NCI-H2227 treated with DMSO at 0.1 percent for 48 hours (cell line): ENCODE measurements at regions not wholly inside any gene's neighbourhood (a gene's known extent, or its start where the extent isn't known, plus 50 kb on each side); places are given as distances from the start of the nearest gene placed in this dataset.
"Not testable (repeated sequence)": the region's sequence is repeated elsewhere in the genome, so short reads cannot be mapped to it uniquely, and the experiment has no call there.

Experiments used
- DNase-seq: peaks from one replicate; lab custom pipeline; 2025; lab: John Stamatoyannopoulos, UW

DNA sequence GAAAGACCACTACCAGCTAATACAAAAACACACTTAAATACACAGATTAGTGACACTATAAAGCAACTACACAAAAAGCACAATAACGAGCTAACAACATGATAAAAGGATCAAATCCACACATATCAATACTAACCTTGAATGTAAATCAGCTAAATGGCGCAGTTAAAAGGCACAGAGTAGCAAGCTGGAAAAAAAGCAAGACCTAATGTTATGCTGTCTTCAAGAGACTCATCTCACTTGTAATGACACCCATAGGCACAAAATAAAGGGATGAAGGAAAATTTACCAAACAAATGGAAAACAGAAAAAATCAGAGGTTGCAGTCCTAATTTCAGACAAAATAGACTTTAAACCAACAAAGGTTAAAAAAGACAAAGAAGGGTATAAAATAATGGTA is 86.3 kb downstream of the NUS1 start:
- no peak for DNase-seq

DNA sequence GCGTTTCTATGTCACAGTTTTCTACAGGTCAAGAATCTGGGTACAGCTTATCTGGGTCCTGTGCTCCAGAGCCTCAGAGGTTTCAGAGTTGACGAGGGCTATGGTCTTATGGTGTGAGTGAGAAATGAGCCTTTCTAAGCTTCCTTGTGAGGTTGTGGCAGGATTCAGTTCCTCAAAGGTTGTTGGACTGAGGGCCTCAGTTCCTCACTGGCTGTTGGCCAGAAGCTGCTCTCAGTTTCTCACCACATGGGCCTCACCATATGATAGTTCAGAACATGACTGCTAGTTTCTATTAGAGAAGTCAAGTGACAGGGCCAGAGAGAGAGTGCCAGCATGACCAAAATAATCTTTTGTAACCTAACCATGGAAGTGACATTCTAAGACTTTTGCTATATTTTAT is 96.1 kb downstream of the NUS1 start:
- DNase-seq: no peak

DNA sequence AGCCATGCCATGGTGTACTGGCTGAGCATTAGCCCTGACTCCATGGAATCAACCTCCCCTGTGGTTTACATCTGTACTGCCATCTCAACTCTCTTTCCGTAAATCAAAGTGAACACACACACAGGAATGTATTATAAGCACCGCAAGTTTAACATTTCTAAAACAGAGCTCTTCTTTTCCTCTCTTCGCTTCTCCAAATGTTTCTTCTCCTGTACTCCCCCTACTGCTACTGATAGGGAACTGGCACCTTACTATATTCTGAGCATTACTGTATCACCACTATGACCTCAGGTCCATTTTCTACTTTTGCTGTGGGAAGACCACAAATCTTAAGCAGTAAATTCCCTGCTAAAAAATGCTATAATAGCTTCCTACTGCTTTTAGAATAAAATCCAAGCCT is 101.2 kb downstream of the NUS1 start:
- DNase-seq: no peak

DNA sequence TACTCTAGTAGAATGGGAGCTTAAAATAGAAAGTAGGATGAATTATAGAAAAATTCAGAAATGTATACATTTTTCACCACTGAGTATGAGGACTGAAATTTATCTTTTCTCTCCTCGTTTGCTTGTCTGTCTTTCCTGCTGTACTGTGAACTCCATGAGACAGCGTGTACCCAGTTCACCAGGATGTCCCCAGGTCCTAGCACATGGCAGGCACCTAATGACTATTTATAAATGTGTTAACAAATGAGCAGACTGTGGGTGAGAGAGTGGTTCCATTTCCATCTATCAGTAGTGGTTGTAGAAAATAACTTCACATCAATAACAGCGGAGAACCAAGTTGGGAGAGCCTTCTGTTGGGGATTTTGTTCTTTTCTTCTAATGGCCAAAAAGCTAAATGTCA is 106.3 kb downstream of the NUS1 start:
- no peak for DNase-seq

DNA sequence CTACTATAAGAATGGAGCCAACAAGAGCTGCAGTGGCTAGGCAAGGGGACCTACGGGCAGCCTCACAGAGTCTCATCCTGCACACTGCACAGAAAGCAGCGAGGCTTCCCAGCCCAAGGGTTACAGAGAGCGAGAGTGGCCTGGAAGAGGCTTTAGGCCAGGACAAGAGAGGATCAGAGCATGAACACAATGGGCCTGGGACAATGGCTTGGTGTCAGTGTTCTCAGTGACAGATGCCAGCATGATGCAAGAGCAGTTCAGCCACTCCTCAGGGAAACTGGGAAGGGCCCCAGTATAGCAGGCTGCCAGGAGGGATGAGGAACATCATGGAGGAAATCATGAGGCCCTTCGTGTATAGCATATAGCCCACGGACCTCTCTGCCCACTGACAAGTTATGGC is 108.0 kb downstream of the NUS1 start:
- no peak for DNase-seq

DNA sequence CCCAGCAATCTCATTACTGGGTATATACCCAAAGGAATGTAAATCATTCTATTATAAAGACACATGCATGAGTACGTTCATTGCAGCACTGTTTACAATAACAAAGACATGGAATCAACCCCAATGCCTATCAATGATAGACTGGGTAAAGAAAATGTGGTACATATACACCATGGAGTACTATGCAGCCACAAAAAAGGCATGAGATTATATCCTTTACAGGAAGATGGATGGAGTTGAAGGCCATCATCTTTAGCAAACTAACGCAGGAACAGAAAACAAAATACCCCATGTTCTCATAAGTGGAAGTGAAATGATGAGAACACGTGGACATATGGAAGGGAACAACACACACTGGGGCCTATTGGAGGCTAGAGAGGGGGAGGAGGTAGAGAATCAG is 115.7 kb downstream of the NUS1 start:
- no peak for DNase-seq

DNA sequence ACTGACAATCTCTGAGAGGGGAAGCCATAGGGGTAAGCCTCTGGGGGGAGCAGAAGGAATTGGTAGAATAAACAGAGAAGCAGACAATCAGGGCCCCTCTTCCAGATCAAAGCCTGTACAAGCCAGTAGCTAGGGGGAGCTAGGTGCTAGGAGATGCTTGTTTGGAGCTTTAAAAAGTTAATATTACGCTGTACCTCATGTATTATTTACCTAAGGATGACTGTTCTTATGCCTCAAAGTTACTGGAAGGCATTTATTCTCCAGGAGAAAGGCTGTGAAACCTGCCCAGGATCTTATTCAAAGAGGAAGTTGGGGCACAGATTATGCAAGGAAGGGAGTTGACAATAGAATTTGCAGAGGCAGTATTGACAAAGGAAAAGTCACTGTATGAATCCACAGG is 111.8 kb upstream of the SLC35F1 start:
- DNase-seq: no peak

DNA sequence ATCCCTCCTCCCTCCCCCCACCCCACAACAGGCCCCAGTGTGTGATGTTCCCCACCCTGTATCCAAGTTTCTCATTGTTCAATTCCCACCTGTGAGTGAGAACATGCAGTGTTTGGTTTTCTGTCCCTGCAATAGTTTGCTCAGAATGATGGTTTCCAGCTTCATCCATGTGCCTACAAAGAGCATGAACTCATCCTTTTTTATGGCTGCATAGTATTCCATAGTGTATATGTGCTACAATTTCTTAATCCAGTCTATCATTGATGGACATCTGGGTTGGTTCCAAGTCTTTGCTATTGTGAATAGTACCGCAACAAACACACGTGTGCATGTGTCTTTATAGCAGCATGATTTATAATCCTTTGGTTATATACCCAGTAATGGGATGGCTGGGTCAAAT is 108.2 kb upstream of the SLC35F1 start:
- not testable (repeated sequence) for DNase-seq

DNA sequence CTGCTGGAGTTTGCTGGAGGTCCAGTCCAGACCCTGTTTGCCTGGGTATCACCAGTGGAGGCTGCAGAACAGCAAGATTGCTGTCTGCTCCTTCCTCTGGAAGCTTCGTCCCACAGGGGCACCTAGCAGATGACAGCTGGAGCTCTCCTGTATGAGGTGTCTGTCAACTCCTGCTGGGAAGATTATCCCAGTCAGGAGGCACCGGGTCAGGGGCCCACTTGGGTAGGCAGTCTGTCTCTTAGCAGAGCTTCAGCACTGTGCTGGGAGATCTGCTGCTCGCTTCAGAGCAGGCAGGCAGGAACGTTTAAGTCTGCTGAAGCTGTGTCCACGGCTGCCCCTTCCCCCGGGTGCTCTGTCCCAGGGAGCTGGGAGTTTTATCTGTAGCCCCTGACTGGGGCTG is 96.8 kb upstream of the SLC35F1 start:
- DNase-seq: no peak

DNA sequence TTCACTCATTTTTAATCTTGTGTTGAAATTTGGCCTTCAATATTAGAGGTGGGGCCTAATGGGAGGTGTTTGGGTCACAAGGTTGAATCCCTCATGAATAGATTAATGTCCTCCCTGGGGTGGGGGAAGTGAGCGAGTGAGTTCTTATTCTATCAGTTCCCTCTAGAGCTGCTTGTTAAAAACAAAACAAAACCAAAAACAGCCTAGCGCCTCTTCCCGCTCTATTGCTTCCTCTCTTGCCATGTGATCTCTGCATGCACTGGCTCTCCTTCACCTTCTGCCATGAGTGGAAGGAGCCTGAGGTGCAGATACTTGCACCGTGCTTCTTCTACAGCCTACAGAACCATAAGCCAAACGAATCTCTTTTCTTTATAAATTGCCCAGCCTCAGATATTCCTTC is 89.6 kb upstream of the SLC35F1 start:
- no peak for DNase-seq

DNA sequence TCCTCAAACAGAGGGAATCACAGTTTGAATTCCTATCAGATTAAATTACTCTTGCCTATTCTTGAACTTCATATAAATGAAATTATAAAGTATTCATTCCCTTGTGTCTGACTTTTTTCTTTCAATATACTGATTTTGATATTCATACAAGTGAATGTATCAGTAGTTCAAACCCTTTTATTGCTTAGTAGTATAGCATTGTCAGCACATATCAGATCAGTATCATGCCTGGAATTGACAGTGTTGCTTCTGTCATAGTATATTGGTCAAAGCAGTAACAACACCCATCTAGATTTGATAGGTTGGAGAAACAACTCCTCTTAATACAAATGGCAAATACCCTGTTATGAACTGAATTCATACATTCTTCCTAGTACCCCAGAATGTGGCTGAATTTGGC is 89.1 kb upstream of the SLC35F1 start:
- no peak for DNase-seq

DNA sequence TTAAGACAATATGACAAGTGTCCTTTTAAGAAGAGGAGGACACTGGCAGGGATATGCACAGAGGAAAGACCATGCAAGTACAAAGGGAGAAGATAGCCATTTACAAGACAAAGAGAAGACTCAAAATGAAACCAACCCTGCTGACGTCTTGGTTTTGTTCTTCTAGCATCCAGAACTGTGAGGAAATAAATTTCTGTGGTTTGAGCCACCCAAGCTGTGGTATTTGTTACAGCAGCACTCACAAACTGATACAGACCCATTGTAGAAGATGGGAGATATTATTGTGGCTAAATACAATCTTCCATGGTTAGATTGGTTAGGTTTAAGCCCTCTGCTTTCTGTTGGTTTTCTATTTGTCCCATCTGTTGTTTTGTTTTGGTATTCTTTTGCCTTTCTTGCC is 88.6 kb upstream of the SLC35F1 start:
- no peak for DNase-seq

DNA sequence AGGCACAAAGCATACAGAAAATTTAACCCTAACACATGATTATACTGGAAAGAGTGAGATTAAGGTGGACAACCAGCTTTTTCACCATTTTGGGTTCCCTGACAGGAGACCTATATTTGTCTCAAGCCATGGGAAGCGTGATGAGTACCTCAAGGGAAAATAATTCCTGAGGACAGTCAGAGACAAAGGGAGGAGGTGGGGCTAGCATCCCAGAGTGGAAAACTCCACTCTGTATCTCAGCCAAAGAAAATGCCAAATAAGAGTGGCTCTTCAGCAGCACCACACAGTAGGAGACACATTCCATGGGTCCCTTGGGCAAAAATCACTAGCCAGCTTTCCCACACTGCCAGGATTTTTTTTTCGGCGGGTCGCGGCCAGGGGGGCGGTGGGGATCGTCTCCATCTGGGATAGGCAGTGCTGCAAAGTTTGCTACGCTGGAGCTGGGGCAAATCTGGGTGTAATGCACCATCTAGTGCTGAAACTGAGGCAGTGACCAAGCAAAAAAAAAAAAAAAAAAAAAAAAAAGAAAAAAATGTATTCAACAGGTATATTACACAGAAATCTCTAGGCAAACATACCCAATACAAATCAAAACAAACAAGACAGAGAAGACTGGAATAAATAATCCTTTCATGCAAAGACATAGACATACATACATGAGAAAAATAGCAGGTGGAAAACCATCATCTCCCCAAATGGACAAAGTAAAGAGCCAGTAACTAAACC is 77.3 kb upstream of the SLC35F1 start:
- DNase-seq: no peak

DNA sequence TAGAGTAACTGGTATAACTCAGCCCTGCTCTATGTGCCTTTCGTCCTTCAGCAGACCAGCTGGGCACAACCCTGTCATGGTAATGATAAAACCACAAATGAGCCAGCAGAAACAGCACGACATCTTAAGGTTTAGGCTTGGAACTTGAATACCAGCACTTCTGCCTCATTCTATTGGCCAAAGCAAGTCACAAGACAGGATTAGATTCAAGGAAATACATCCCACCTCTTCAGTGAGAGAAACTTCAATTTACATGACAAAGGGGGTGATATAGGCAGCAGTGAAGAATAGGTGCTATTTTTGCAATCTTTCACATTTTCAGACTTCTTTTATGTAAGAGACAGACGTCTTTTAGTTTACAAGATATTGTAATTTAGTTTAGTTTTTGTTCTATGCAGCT is 69.8 kb upstream of the SLC35F1 start:
- DNase-seq: no peak

DNA sequence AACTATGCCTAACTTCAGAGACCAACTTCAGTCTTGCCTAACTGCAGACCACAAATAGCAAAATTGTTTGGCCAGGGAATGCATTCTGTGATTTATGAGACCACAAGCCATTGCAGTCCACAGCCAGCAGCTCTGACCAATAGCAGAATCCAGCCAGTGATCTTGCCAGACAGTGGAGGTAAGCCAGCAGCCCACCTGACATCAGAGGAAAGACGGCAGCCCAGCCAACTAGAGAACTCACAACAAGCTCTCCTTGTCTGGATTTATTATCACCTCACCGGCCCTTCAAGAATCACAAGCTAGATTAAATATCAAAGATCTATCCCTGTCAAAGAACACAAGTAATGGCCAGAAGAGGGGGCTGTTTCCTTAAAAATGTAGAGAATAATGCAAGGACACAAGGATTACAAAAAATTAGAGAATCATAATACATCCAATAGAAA is 66.5 kb upstream of the SLC35F1 start:
- DNase-seq: peak; percentile 12

DNA sequence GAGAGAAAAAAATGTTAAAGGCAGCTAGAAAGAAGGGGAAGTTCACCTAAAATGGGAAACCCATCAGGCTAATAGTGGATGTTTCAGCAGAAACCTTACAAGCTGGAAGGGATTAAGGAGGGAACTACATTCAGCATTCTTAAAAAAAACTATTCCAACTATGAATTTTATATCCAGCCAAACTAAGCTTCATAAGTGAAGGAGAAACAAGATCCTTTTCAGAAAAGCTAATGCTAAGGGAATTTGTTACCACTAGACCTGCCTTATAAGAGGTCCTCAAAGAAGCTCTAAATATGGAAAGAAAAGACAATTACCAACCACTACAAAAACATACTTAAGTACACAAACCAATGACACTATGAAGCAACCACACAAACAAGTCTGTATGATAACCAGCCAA is 59.2 kb upstream of the SLC35F1 start:
- no peak for DNase-seq

DNA sequence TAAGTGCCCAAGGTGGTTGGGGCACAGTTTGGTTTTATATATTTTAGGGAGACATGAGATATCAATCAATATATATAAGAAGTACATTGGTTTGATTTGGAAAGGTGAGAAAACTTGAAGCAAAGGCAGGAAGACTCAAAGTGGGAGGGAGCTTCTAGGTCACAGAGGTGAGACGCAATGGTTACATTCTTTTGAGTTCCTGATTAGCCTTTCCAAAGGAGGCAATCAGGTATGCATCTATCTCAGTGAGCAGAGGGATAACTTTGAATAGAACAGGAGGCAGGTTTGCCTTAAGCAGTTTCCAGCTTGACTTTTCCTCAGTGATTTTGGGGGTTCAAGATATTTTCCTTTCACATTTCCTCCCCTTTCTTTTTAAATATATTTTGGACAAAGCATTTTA is 58.0 kb upstream of the SLC35F1 start:
- no peak for DNase-seq
